Kidney (tissue), 13 donors: ENCODE measurements at regions not wholly inside any gene's neighbourhood (a gene's known extent, or its start where the extent isn't known, plus 50 kb on each side); places are given as distances from the start of the nearest gene placed in this dataset.
"Not testable (repeated sequence)": the region's sequence is repeated elsewhere in the genome, so short reads cannot be mapped to it uniquely, and the experiment has no call there.

Source experiments
- DNase-seq, 5 donors: peaks; one replicate each; pipeline ENCODE4 v3.0.0-alpha.2; 2013 to 2020
- FAIRE-seq: peaks from 2 replicates; lab custom pipeline; 2012; peaks lifted over from hg19 to GRCh38; lab: Jason Lieb, UNC
- H3K27ac ChIP-seq, 2 donors: one replicate each; pipeline ENCODE4 v1.7.0; 2013; ENCODE audit warnings: low read depth in 2 of 2, low read length in 2 of 2, inconsistent platforms in 1 of 2
- H3K27me3 ChIP-seq: one replicate; pipeline ENCODE4 v1.7.1; 2013; ENCODE audit warnings: low read length, inconsistent platforms; ENCODE audit not compliant: control insufficient read depth, insufficient read depth
- H3K36me3 ChIP-seq, 3 donors: one replicate each; pipeline versions ENCODE4 v1.7.0 to v1.7.1; 2013; ENCODE audit warnings: low read length in 3 of 3, control low read depth in 1 of 3, inconsistent platforms in 1 of 3; ENCODE audit not compliant: insufficient read depth in 3 of 3, control insufficient read depth in 2 of 3
- H3K4me1 ChIP-seq, 3 donors: one replicate each; pipeline versions ENCODE4 v1.7.0 to v1.7.1; 2013; ENCODE audit warnings: low read length in 3 of 3, inconsistent platforms in 1 of 3, low read depth in 1 of 3; ENCODE audit not compliant: control insufficient read depth in 2 of 3, insufficient read depth in 2 of 3
- H3K4me3 ChIP-seq, 3 donors: one replicate each; pipeline versions ENCODE4 v1.7.0 to v1.8.1; 2013; ENCODE audit warnings: low read length in 3 of 3, control low read depth in 1 of 3, inconsistent platforms in 1 of 3
- H3K9ac ChIP-seq, 3 donors: one replicate each; pipeline versions ENCODE4 v1.7.0 to v1.7.1; 2013; ENCODE audit warnings: low read length in 3 of 3, control low read depth in 1 of 3, inconsistent platforms in 1 of 3
- H3K9me3 ChIP-seq, 3 donors: one replicate each; pipeline versions ENCODE4 v1.7.0 to v1.7.1; 2013; ENCODE audit warnings: low read length in 3 of 3, control low read depth in 1 of 3, inconsistent platforms in 1 of 3; ENCODE audit not compliant: control insufficient read depth in 2 of 3, insufficient read depth in 1 of 3
- CTCF ChIP-seq: IDR thresholded peaks from 3 replicates; pipeline ENCODE4 v1.5.1; 2012; ENCODE audit warnings: mild to moderate bottlenecking, moderate library complexity, borderline replicate concordance; ENCODE audit not compliant: insufficient read depth; ENCODE audit errors: extremely low read depth
- intact Hi-C: fragments of 100-400 bp; cut with DNase I; formaldehyde crosslinking; loops from one replicate; pipeline ENCODE4 v1.11.1; 2022
- donor health status: control.
- donor health status: control.
- donor health status: control.
- donor health status: control.
- donor health status: control.
- donor health status: DM: yes; HTN: yes; CAD: no.
- donor health status: Normal renal cell carcinoma (clear cell type).

- H3K9me3 ChIP-seq: peaks cover 0 to 5% (median 4%) of the 10 kb centered on the region in 3 donors
- DNase-seq (no peak), FAIRE-seq (no peak)
Measured at GRCh38 chr22:49514211-49514610, 313.5 kb downstream of the BRD1 start.

GRCh38 chr22:49513358-49513851 lies 314.3 kb downstream of the BRD1 start:
- no peak for FAIRE-seq
- no peak for TF ChIP-seq CTCF
- no peak overlapping the region for H3K27ac ChIP-seq
- H3K4me1 ChIP-seq: no peaks in the 10 kb centered on the region
- H3K36me3 ChIP-seq: no peaks in the 10 kb centered on the region
- no peak overlapping the region for H3K9ac ChIP-seq
- no peak for DNase-seq
- intact Hi-C loops: no loop called here
- H3K27me3 ChIP-seq: peaks cover 2% of the 10 kb centered on the region
- H3K9me3 ChIP-seq: peaks cover 0 to 5% (median 4%) of the 10 kb centered on the region in 3 donors
- H3K4me3 ChIP-seq: no peak overlapping the region

More at GRCh38 chr22:49514211-49514610, 313.5 kb downstream of the BRD1 start:
- Histone ChIP-seq H3K27ac (no peak overlapping the region), H3K36me3 (no peaks in the 10 kb centered on the region), H3K4me1 (no peaks in the 10 kb centered on the region), H3K9ac (no peak overlapping the region), H3K4me3 (no peak overlapping the region), H3K27me3 (peaks cover 2% of the 10 kb centered on the region)
- intact Hi-C loops: no loop called here
- TF ChIP-seq CTCF: no peak

GRCh38 chr22:49512487-49513165 lies 315.0 kb downstream of the BRD1 start:
- Histone ChIP-seq H3K4me3 (no peak overlapping the region), H3K9me3 (peaks cover 0 to 5% (median 4%) of the 10 kb centered on the region in 3 donors), H3K36me3 (no peaks in the 10 kb centered on the region), H3K4me1 (no peaks in the 10 kb centered on the region), H3K27me3 (peaks cover 2% of the 10 kb centered on the region), H3K9ac (no peak overlapping the region), H3K27ac (no peak overlapping the region)
- no peak for TF ChIP-seq CTCF
- DNase-seq: no peak
- intact Hi-C loops: no loop called here
- no peak for FAIRE-seq

- H3K36me3 ChIP-seq, FAIRE-seq, H3K9me3 ChIP-seq, H3K27me3 ChIP-seq, intact Hi-C loops, H3K27ac ChIP-seq, H3K4me1 ChIP-seq, DNase-seq, H3K4me3 ChIP-seq, H3K9ac ChIP-seq: not testable (repeated sequence)
Measured at GRCh38 chr22:49511393-49512189, 316.1 kb downstream of the BRD1 start.
